ENCODE measurements at regions not wholly inside any gene's neighbourhood (a gene's known extent, or its start where the extent isn't known, plus 50 kb on each side); places are given as distances from the start of the nearest gene placed in this dataset.
A peak's percentile ranks its signal among the peaks of the same experiment; 100 is the strongest.

GRCh38 chr7:116113310-116113709 lies 82.7 kb upstream of the TFEC start:
- no peaks in the 10 kb centered on the region for H3K4me1 ChIP-seq (ENCODE audit: insufficient read depth, low read length)
- TF ChIP-seq, protein P1, sequence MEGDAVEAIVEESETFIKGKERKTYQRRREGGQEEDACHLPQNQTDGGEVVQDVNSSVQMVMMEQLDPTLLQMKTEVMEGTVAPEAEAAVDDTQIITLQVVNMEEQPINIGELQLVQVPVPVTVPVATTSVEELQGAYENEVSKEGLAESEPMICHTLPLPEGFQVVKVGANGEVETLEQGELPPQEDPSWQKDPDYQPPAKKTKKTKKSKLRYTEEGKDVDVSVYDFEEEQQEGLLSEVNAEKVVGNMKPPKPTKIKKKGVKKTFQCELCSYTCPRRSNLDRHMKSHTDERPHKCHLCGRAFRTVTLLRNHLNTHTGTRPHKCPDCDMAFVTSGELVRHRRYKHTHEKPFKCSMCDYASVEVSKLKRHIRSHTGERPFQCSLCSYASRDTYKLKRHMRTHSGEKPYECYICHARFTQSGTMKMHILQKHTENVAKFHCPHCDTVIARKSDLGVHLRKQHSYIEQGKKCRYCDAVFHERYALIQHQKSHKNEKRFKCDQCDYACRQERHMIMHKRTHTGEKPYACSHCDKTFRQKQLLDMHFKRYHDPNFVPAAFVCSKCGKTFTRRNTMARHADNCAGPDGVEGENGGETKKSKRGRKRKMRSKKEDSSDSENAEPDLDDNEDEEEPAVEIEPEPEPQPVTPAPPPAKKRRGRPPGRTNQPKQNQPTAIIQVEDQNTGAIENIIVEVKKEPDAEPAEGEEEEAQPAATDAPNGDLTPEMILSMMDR (IDR thresholded peaks at IDR 0.05; ENCODE audit: extremely low read depth, low read depth, low read length): no peak
- no peak overlapping the region for H3K27ac ChIP-seq (ENCODE audit: low read depth, low read length)
- H3K9me3 ChIP-seq (ENCODE audit: low read depth, low read length): no peaks in the 10 kb centered on the region
- H3K27me3 ChIP-seq (ENCODE audit: insufficient read depth, low read length): peaks cover 22% of the 10 kb centered on the region
- H3K36me3 ChIP-seq (ENCODE audit: insufficient read depth, low read length): no peaks in the 10 kb centered on the region
- no peaks in the 10 kb centered on the region for H3K79me2 ChIP-seq (ENCODE audit: insufficient read depth, low read length)
- H4K20me1 ChIP-seq (ENCODE audit: insufficient read depth, low read length): no peaks in the 10 kb centered on the region
- H3K4me2 ChIP-seq (ENCODE audit: insufficient read depth, low read length): no peak overlapping the region
- no peak overlapping the region for H3K4me3 ChIP-seq (ENCODE audit: insufficient read depth, low read length)
- H2AFZ ChIP-seq (ENCODE audit: low read length): no peak overlapping the region
- no peak for DNase-seq (ENCODE audit: insufficient read length, low spot score, missing footprints)

DNA sequence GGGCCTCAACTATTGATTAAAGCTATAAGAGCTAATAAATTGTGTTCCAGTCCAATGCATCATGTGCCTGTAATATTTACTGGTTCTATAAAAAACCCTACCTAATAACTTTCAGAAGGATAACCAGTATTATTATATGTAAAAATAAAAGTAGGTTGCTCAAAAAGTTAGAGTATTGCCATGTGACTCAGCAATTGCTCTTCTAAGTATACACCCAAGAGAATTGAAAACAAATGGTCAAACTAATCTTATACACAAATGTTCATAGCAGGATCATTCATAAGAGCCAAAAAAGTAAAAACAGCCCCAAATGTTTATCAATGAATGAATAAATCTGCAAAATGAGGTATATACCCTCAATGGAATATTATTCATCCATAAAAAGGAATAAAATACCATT lies 89.5 kb upstream of the TES start:
- TF ChIP-seq, protein P1 (IDR thresholded peaks at IDR 0.05; ENCODE audit: extremely low read depth, low read depth, low read length): no peak
- Histone ChIP-seq H3K27me3 (ENCODE audit: insufficient read depth, low read length) (peaks cover 25% of the 10 kb centered on the region), H3K79me2 (ENCODE audit: insufficient read depth, low read length) (no peaks in the 10 kb centered on the region), H3K27ac (ENCODE audit: low read depth, low read length) (no peak overlapping the region), H3K36me3 (ENCODE audit: insufficient read depth, low read length) (no peaks in the 10 kb centered on the region), H3K4me1 (ENCODE audit: insufficient read depth, low read length) (no peaks in the 10 kb centered on the region), H3K4me3 (ENCODE audit: insufficient read depth, low read length) (no peak overlapping the region), H3K4me2 (ENCODE audit: insufficient read depth, low read length) (no peak overlapping the region), H2AFZ (ENCODE audit: low read length) (no peak overlapping the region), H4K20me1 (ENCODE audit: insufficient read depth, low read length) (no peaks in the 10 kb centered on the region), H3K9me3 (ENCODE audit: low read depth, low read length) (no peaks in the 10 kb centered on the region)
- no peak for DNase-seq (ENCODE audit: insufficient read length, low spot score, missing footprints)

GRCh38 chr7:116122972-116123595 lies 87.3 kb upstream of the TES start:
- no peak overlapping the region for H3K27ac ChIP-seq (ENCODE audit: low read depth, low read length)
- TF ChIP-seq, protein P1 (IDR thresholded peaks at IDR 0.05; ENCODE audit: extremely low read depth, low read depth, low read length): peak; percentile 77
- H3K27me3 ChIP-seq (ENCODE audit: insufficient read depth, low read length): peaks cover 9% of the 10 kb centered on the region
- DNase-seq (ENCODE audit: insufficient read length, low spot score, missing footprints): peak; percentile 13
- H3K9me3 ChIP-seq (ENCODE audit: low read depth, low read length): no peaks in the 10 kb centered on the region
- H3K4me1 ChIP-seq (ENCODE audit: insufficient read depth, low read length): no peaks in the 10 kb centered on the region
- no peak overlapping the region for H3K4me3 ChIP-seq (ENCODE audit: insufficient read depth, low read length)
- no peaks in the 10 kb centered on the region for H4K20me1 ChIP-seq (ENCODE audit: insufficient read depth, low read length)
- H3K36me3 ChIP-seq (ENCODE audit: insufficient read depth, low read length): no peaks in the 10 kb centered on the region
- H2AFZ ChIP-seq (ENCODE audit: low read length): peak overlapping the region; percentile 8
- H3K4me2 ChIP-seq (ENCODE audit: insufficient read depth, low read length): peak overlapping the region; percentile 8
- no peaks in the 10 kb centered on the region for H3K79me2 ChIP-seq (ENCODE audit: insufficient read depth, low read length)

DNA sequence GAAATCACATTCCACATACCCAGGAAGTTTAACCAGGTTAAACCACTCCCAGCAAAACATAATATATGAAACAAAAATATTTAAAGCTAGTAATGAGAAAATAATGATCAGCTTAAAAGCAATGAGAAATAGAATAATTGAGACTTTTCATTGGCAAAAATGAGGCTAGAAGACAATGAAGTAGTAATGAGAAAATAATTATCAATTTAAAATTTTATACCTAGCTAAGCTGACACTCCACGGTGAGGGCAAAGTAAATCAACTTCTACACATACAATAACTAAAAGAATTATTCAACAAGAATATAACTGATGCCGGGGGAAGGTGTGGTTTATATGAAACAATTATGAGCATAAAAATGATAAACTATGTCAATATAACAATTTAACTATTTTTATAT lies 82.2 kb upstream of the TES start:
- Histone ChIP-seq H3K4me2 (ENCODE audit: insufficient read depth, low read length) (no peak overlapping the region), H4K20me1 (ENCODE audit: insufficient read depth, low read length) (no peaks in the 10 kb centered on the region), H3K4me1 (ENCODE audit: insufficient read depth, low read length) (no peaks in the 10 kb centered on the region), H2AFZ (ENCODE audit: low read length) (no peak overlapping the region), H3K27me3 (ENCODE audit: insufficient read depth, low read length) (peaks cover 9% of the 10 kb centered on the region), H3K4me3 (ENCODE audit: insufficient read depth, low read length) (no peak overlapping the region), H3K36me3 (ENCODE audit: insufficient read depth, low read length) (no peaks in the 10 kb centered on the region), H3K79me2 (ENCODE audit: insufficient read depth, low read length) (no peaks in the 10 kb centered on the region), H3K9me3 (ENCODE audit: low read depth, low read length) (no peaks in the 10 kb centered on the region), H3K27ac (ENCODE audit: low read depth, low read length) (no peak overlapping the region)
- TF ChIP-seq, protein P1 (IDR thresholded peaks at IDR 0.05; ENCODE audit: extremely low read depth, low read depth, low read length): no peak
- no peak for DNase-seq (ENCODE audit: insufficient read length, low spot score, missing footprints)

Data from osteoblast (primary cell).